NCI-H2196 treated with DMSO at 0.1 percent for 48 hours (cell line): ENCODE measurements at regions not wholly inside any gene's neighbourhood (a gene's known extent, or its start where the extent isn't known, plus 50 kb on each side); places are given as distances from the start of the nearest gene placed in this dataset.

Experiments used
- DNase-seq: peaks from one replicate; lab custom pipeline; 2025; ENCODE audit not compliant: unreplicated experiment; lab: John Stamatoyannopoulos, UW

DNA sequence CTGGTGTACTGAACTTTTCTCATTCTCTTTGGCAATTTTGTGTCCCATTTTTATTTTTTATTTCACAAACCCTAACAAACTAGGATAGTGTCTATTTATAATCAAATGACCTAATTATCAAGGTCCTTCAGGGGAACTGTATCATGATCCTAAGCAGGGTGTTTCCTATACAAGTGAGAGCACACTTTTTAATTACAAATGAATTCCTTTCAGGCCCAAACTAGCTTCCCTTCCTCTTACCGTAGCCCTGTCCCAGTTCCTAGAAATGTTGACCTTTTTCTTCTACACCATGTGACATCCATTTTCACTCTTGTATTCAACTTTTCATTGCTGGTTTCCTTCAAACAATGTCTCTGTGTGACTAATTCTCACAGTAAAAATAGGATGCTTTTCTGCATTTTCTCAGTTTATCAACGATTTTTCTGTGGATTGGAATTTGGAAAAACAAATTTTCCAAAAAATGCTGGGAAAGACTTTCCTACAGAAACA lies 411.4 kb downstream of the CCDC91 start:
- no peak for DNase-seq

DNA sequence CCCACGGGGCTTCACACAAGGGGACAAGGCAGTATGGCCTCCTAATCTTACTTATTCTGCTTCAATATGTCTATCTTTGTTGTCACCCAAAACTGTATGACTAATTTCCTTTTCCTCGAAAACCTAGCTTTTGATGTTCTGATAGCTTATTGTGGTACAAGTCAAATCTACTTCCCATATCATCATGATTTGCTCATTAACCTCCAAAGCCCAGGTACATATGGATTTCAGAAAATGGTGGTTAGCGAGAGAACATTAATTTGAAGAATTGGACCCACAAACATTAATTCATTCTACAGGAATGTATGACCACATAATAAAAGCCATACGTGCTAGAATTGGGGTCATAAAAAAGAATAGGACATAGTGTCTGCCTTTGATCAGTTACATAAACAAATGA lies 412.5 kb downstream of the CCDC91 start:
- DNase-seq: no peak

DNA sequence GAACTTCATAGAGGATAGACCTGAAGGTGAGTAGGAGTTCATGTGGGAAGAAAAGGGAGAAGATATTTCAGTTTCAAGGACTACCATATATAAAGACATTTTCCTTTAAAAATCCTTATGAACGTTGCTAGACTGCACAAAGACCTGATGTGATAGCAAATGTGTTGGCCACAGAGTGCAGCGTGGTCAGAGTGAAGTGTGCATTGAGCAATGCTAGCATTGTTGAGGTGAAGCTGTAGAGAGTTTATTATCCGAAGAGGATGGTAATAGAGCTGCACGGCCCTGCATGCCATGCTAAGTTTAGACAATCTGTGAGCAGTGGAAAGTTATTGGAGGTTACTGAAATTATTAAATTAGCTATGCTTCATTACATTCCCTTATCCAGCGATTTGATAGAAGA lies 413.0 kb downstream of the CCDC91 start:
- DNase-seq: no peak

DNA sequence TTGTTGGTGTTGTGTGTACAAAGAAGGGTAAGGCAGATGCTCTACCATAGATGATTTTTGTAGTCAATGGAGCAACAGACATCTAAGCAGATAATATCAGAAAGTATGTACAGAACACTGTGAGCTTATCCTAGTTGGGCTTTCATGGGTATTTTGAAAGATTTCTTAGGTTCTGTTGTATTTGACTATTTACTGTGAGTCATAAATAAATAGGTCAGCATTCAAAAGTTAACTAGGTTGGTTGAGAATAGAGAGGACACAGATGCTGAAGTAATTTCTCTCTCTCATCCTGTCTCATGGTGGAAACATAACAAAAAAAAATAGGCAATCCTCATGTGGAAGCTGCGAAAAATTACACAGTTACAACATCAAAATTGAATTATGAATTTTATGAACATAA lies 413.5 kb downstream of the CCDC91 start:
- no peak for DNase-seq

DNA sequence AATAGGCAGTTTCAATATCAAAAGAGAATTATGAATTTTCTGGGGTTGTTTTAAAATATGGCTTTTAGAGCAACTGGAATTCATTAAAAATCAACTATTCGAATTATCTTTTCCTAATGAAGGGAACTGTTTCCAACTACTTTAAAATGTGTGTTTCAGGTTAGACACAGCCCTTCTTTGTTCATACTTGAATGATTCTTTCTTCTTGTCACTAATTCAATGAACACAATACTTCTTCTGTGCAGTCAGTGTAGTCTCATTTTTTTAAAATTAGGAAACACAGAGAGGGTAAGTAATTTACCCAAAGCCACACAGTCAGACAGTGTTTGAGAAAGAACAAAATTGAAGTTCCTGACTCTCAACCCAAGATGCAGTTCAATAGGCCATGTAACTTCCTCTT lies 414.0 kb downstream of the CCDC91 start:
- no peak for DNase-seq

GRCh38 chr12:28606967-28607557 lies 416.8 kb downstream of the CCDC91 start:
- DNase-seq: no peak

- no peak for DNase-seq
Observed at GRCh38 chr12:28610401-28611114, 420.3 kb downstream of the CCDC91 start.

DNA sequence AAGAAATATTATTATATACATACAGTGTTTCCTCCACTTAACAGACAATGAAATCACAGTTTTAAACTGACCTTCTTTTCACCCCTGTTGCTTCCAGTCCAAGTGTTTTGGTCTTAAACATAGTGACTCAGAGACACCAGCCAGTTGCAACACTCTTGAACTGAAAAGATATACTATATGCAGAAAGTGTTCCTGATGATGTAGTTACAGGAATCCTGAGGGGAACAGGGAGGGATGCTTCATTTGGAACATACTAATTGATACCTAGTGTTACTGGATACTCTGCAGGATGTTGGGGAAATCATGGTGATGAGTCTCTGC lies 420.8 kb downstream of the CCDC91 start:
- DNase-seq: no peak

- no peak for DNase-seq
Observed at GRCh38 chr12:28611449-28611848, 421.2 kb downstream of the CCDC91 start.

- DNase-seq: no peak
Observed at GRCh38 chr12:28618171-28618570, 427.9 kb downstream of the CCDC91 start.

DNA sequence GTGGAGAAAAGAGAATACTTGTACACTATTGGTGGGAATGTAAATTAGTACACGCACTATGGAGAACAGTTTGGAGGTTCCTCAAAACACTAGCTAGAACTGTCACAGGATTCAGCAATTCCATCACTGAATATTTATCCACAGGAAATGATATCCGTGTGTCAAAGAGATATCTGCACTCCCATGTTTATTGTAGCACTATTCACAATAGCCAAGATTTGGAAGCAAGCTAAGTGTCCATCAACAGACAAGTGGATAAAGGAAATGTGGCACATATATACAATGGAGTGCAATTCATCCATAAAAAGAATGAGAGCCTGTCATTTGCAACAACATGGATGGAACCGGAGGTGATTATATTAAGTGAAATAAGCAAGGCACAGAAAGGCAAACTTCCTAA lies 428.5 kb downstream of the CCDC91 start:
- DNase-seq: no peak

DNA sequence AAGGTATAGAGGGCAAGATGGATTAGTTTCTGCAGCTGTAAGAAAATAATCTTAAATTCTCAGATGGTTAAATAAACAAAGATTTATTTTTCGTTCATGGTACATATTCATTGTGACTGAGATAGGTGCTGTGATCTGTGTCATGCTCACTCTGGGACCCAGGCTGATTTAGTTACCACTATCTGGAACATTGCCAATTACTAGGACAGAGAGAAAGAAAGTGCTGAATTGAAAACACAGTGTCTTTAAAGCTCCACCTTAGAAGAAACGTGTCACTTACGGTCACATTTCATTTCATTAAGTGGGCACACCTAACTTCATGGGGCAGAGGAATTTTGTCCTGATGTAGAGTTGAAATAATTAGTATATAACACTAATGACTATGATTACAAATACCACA lies 430.0 kb downstream of the CCDC91 start:
- DNase-seq: no peak

DNA sequence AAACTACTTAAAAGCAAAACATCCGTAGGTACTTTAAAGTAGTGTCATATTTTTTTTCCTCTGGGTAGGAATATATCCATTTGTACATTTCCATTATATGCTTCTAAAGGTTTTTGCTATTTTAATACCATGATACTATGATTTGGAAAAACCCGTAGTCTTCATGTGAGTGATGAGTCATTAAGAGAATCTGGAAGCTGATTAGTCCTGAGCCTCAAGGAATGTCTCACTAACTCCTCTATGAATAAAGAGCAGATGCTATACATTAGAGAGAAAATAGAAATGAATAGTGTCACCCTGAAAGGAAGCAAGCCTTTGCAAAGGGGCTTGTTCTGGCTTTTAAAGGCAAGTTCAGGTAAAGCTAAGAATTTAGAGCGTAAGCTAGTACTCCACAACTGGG lies 432.1 kb downstream of the CCDC91 start:
- no peak for DNase-seq

DNA sequence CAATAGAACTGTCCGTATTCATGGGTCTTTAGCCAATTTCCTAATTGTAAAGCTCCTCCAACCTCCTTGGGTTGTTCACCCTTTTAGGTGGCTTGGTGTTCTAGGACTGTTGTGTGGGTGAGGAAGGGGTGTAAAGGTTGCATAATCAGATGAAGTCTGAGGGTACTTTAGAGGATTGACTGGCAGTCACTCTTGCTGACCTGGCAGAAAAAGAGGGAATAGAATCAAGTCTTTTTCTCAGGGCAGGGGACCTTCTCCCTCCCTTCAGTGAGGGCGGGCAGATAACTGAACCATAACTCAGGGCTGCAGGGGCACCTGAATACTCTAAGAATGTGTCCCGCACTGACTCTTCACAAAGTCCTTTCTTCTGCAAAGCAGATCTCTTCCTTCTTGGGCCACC lies 436.2 kb downstream of the CCDC91 start:
- no peak for DNase-seq

DNA sequence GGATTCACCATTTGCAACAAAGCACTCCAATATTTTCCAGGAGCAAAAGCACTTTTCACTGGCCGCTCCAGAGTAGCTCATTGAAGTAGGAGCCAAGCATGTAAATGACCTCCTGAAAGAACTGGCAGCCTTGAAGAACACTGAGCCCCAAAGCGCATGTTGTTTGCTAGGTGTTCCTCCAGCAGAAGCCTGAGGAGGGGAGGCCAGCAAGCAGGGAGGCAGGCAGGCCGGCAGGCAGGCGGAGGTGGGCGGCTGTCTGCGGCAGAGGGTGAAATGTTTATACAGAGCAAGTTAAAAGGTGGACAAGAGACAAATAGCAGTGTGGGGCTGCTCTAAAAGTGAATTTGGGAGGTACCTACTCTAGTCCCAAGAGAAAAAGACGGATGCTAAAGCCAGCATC lies 439.4 kb downstream of the CCDC91 start:
- DNase-seq: no peak

DNA sequence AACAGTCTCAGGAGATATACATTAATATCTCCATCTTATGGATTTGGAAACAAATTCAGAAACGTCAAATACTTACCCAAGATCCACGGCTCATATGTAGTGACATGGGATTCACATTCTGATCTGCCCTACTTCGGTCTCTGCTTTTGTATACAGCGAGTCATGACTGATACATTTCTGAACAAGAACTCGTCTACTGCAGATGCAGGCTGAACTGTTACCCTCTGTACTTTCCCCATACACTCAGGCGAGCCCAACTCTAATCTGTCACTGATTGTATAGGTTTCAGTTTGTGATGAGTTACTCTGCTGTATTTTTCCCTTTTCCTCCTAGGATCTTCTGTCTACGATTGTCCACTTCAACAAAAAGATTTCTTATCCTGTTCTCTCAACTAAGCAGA lies 441.6 kb downstream of the CCDC91 start:
- no peak for DNase-seq

DNA sequence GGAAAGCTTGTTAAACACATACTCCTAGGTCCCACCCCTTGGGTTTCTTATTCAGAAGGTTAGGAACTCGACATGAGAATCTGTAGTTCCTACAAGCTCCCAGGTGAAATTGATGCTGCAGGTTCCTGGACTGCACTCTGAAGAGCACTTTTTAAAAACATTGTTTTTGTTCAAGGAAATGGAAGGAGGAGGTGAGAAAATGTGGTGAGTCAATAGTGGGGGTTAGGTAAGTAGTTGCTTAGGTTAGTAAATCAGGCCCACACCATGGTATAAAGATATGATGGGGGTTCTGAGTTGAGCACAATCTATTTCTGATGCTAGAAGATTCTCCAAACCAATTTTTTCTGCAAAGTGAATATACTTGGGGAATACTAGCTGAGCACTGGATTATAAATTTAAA lies 450.3 kb downstream of the CCDC91 start:
- no peak for DNase-seq

- DNase-seq: no peak
Observed at GRCh38 chr12:28645436-28645835, 455.2 kb downstream of the CCDC91 start.

- DNase-seq: no peak
Observed at GRCh38 chr12:28645891-28646290, 455.6 kb downstream of the CCDC91 start.

DNA sequence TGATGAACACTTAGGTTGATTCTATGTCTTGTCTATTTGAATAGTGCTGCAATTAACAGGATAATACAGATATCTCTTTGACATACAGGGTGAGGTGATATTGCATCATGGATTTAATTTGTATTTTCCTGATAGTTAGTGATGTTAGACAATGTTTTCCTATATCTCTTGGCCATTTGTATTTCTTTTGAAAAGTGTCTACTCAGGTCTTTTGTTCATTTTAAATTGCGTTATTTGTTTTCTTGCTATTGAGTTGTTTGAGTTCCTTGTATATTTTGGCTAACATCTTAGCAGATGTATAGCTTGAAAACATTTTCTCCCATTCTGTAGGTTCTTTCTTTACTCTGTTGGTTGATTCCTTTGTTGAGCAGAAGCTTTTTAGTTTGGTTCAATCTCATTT lies 460.6 kb downstream of the CCDC91 start:
- no peak for DNase-seq

DNA sequence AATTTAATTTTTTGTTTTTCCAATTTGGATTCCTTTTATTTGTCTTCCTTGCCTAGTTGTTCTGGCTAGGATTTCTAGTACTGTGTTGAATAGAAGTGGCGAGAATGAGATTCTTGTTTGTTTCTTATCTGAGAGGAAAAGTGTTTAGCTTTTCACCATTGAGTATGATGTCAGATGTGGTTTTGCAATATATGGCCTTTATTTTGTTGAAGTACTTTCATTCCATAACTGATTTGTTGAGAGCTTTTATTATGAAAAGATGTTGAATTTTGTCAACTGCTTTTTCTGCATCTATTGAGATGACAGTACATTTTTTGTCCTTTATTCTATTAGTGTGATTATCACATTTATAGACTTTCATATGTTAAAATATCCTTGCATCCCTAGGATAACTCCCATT lies 462.0 kb downstream of the CCDC91 start:
- no peak for DNase-seq

DNA sequence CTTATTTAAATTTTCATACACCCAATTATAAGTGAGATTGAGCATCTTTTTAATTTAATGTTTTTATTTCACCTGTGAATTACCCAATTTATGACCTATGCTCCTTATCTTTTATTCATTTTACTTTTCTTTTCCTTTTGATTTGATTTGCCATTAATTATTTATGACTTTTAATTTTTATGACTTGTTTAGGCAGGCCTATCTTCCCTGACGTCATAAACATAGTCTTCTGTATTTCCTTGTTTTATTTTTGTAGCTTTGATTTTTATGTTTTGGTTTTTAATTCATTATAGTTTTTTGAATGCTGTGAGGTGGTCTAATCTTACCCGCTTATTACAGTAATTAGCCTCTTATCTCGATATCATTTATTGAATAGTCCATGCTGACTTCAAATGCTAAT lies 467.1 kb upstream of the FAR2 start:
- DNase-seq: no peak

DNA sequence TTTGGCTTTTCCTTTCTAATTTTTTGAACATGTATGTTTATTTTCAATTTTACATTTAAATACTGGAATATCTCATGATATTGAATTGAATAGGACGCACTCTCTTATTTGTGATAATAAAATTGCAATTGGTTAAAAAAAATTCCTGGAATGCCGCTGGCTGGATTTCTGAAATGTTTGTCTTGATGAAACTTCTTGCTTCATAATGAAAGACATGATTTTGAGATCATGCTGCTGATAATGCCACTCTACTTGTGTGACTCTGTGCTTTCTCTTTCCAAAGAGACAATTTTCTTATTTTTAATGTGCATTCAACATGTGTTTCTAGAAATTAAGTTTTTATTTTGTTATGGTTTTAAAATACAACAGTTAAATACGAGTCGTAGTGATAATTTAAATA lies 465.7 kb upstream of the FAR2 start:
- DNase-seq: no peak
